ENCODE measurements at regions not wholly inside any gene's neighbourhood (a gene's known extent, or its start where the extent isn't known, plus 50 kb on each side); places are given as distances from the start of the nearest gene placed in this dataset.

DNA sequence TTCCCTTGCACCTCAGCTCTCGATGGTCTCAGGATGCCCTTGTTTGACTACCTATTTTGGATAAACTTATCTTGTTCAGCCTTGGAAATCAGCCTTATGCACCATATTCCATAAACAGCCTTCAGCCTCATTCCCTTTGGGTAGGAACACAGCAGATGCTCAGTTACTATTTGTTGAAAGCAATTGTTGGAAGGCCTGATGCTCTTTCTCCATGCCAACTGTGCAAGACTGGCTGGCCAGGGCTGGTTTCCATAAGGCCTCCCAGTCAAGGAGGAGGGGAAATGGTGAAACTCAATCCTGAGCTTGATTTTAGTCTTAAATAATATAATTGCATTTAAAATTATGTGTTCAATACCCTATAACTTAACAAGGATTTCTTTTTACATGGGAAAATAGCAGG is 121.1 kb upstream of the DEPDC1 start:
- Histone ChIP-seq H3K27ac (ENCODE audit: low read length) (no peak overlapping the region), H3K27me3 (ENCODE audit: insufficient read depth, low read depth, low read length) (no peaks in the 10 kb centered on the region), H4K20me1 (ENCODE audit: insufficient read depth) (no peaks in the 10 kb centered on the region), H2AFZ (ENCODE audit: low read depth, low read length) (no peak overlapping the region), H3F3A (ENCODE audit: insufficient read depth, low read length, poor library complexity, severe bottlenecking) (no peaks in the 10 kb centered on the region), H3K9me3 (ENCODE audit: low read length) (no peaks in the 10 kb centered on the region), H3K4me3 (ENCODE audit: low read length) (no peak overlapping the region), H3K36me3 (ENCODE audit: insufficient read depth, low read length) (no peaks in the 10 kb centered on the region), H3K9me2 (ENCODE audit: insufficient read depth, low read length) (no peaks in the 10 kb centered on the region), H3K9ac (ENCODE audit: low read length) (no peak overlapping the region), H3K79me2 (replicated peaks; ENCODE audit: insufficient read depth, low read length) (no peaks in the 10 kb centered on the region), H3K4me2 (ENCODE audit: low read length) (no peak overlapping the region)
- TF ChIP-seq RAD21 (conservative IDR thresholded peaks at IDR 0.05) (no peak), EP300 (conservative IDR thresholded peaks at IDR 0.05; ENCODE audit: poor library complexity, severe bottlenecking) (no peak), SMC3 (conservative IDR thresholded peaks at IDR 0.05; ENCODE audit: poor library complexity) (no peak), MXI1 (conservative IDR thresholded peaks at IDR 0.05; ENCODE audit: poor library complexity, severe bottlenecking) (no peak), POLR2AphosphoS5 (IDR thresholded peaks at IDR 0.05) (no peak), EZH2 (IDR thresholded peaks at IDR 0.05; ENCODE audit: borderline replicate concordance, insufficient read depth, low read length, poor library complexity, severe bottlenecking) (no peak), TAF1 (IDR thresholded peaks at IDR 0.05; ENCODE audit: low read depth) (no peak)
- TF ChIP-seq, protein P1, sequence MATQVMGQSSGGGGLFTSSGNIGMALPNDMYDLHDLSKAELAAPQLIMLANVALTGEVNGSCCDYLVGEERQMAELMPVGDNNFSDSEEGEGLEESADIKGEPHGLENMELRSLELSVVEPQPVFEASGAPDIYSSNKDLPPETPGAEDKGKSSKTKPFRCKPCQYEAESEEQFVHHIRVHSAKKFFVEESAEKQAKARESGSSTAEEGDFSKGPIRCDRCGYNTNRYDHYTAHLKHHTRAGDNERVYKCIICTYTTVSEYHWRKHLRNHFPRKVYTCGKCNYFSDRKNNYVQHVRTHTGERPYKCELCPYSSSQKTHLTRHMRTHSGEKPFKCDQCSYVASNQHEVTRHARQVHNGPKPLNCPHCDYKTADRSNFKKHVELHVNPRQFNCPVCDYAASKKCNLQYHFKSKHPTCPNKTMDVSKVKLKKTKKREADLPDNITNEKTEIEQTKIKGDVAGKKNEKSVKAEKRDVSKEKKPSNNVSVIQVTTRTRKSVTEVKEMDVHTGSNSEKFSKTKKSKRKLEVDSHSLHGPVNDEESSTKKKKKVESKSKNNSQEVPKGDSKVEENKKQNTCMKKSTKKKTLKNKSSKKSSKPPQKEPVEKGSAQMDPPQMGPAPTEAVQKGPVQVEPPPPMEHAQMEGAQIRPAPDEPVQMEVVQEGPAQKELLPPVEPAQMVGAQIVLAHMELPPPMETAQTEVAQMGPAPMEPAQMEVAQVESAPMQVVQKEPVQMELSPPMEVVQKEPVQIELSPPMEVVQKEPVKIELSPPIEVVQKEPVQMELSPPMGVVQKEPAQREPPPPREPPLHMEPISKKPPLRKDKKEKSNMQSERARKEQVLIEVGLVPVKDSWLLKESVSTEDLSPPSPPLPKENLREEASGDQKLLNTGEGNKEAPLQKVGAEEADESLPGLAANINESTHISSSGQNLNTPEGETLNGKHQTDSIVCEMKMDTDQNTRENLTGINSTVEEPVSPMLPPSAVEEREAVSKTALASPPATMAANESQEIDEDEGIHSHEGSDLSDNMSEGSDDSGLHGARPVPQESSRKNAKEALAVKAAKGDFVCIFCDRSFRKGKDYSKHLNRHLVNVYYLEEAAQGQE (IDR thresholded peaks at IDR 0.05; ENCODE audit: borderline replicate concordance) = no peak
- TF ChIP-seq, protein P2, sequence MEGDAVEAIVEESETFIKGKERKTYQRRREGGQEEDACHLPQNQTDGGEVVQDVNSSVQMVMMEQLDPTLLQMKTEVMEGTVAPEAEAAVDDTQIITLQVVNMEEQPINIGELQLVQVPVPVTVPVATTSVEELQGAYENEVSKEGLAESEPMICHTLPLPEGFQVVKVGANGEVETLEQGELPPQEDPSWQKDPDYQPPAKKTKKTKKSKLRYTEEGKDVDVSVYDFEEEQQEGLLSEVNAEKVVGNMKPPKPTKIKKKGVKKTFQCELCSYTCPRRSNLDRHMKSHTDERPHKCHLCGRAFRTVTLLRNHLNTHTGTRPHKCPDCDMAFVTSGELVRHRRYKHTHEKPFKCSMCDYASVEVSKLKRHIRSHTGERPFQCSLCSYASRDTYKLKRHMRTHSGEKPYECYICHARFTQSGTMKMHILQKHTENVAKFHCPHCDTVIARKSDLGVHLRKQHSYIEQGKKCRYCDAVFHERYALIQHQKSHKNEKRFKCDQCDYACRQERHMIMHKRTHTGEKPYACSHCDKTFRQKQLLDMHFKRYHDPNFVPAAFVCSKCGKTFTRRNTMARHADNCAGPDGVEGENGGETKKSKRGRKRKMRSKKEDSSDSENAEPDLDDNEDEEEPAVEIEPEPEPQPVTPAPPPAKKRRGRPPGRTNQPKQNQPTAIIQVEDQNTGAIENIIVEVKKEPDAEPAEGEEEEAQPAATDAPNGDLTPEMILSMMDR (IDR thresholded peaks at IDR 0.05; ENCODE audit: poor library complexity, severe bottlenecking) = no peak

DNA sequence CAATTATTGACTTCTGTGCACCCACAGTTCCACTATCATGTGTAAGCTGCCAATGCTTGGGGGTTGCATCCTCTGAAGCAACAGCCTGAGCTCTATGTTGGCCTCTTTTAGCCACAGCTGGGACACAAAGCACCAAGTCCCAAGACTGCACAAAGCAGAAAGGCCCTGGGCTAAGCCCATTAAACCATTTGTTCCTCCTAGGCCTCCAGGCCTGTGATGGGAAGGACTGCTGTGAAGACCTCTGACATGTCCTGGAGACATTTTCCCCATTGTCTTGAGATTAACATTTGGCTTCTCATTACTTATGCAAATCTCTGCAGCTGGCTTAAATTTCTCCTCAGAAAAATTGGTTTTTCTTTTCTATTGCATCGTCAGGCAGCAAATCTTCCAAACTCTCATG is 123.7 kb upstream of the DEPDC1 start:
- H3K79me2 ChIP-seq (replicated peaks; ENCODE audit: insufficient read depth, low read length) = no peaks in the 10 kb centered on the region
- no peaks in the 10 kb centered on the region for H3K9me3 ChIP-seq (ENCODE audit: low read length)
- H3K27me3 ChIP-seq (ENCODE audit: insufficient read depth, low read depth, low read length) = no peaks in the 10 kb centered on the region
- no peak overlapping the region for H3K9ac ChIP-seq (ENCODE audit: low read length)
- no peak overlapping the region for H3K27ac ChIP-seq (ENCODE audit: low read length)
- H3K4me2 ChIP-seq (ENCODE audit: low read length) = no peak overlapping the region
- H3K9me2 ChIP-seq (ENCODE audit: insufficient read depth, low read length) = no peaks in the 10 kb centered on the region
- no peak for TF ChIP-seq EP300 (conservative IDR thresholded peaks at IDR 0.05; ENCODE audit: poor library complexity, severe bottlenecking)
- TF ChIP-seq MXI1 (conservative IDR thresholded peaks at IDR 0.05; ENCODE audit: poor library complexity, severe bottlenecking) = no peak
- TF ChIP-seq RAD21 (conservative IDR thresholded peaks at IDR 0.05) = no peak
- no peak for TF ChIP-seq POLR2AphosphoS5 (IDR thresholded peaks at IDR 0.05)
- no peak for TF ChIP-seq SMC3 (conservative IDR thresholded peaks at IDR 0.05; ENCODE audit: poor library complexity)
- TF ChIP-seq, protein P2 (IDR thresholded peaks at IDR 0.05; ENCODE audit: poor library complexity, severe bottlenecking) = no peak
- TF ChIP-seq TAF1 (IDR thresholded peaks at IDR 0.05; ENCODE audit: low read depth) = no peak
- TF ChIP-seq, protein P1 (IDR thresholded peaks at IDR 0.05; ENCODE audit: borderline replicate concordance) = no peak
- no peak for TF ChIP-seq EZH2 (IDR thresholded peaks at IDR 0.05; ENCODE audit: borderline replicate concordance, insufficient read depth, low read length, poor library complexity, severe bottlenecking)
- no peak overlapping the region for H2AFZ ChIP-seq (ENCODE audit: low read depth, low read length)
- no peak overlapping the region for H3K4me3 ChIP-seq (ENCODE audit: low read length)
- no peaks in the 10 kb centered on the region for H3K36me3 ChIP-seq (ENCODE audit: insufficient read depth, low read length)
- H4K20me1 ChIP-seq (ENCODE audit: insufficient read depth) = no peaks in the 10 kb centered on the region
- no peaks in the 10 kb centered on the region for H3F3A ChIP-seq (ENCODE audit: insufficient read depth, low read length, poor library complexity, severe bottlenecking)
